A673 (cell line): ENCODE measurements at regions not wholly inside any gene's neighbourhood (a gene's known extent, or its start where the extent isn't known, plus 50 kb on each side); places are given as distances from the start of the nearest gene placed in this dataset.

Experiments used
- EZH2 ChIP-seq: fragments of 200-600 bp; sonication (generic); IDR thresholded peaks from 2 replicates; pipeline ENCODE4 v1.6.1; 2017; ENCODE audit warnings: borderline replicate concordance, low read depth, mild to moderate bottlenecking, mixed read lengths, antibody characterized with exemption, low read length; ENCODE audit not compliant: poor library complexity, severe bottlenecking
- TF ChIP-seq, protein P1 (sequence below): fragments of 300-800, 200-600 bp; sonication (generic); conservative IDR thresholded peaks from 2 replicates; pipeline ENCODE4 v1.5.1; 2017; ENCODE audit warnings: low read depth, mild to moderate bottlenecking, antibody characterized with exemption, low read length, moderate library complexity, mixed read lengths

DNA sequence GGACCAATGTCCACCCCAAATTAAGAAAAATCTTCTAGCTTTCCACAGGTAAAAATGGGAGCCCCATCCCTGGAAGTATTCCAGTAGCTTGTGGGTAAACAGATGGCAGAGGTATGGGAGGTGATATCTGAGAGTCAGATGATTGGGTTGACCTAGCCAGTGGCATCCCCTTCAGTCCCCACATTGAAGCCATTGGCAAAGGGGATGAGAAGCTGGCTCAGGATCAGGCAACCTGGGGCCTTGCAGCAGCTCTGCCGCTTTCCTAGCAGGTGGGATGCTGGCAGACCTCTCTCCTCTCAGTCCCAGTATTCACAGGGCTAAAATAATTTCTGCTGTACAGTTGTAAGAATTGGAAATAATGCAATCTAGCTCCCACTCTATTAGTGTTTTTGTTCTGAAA, 108.9 kb upstream of the KCNG1 start:
- TF ChIP-seq, protein P1, sequence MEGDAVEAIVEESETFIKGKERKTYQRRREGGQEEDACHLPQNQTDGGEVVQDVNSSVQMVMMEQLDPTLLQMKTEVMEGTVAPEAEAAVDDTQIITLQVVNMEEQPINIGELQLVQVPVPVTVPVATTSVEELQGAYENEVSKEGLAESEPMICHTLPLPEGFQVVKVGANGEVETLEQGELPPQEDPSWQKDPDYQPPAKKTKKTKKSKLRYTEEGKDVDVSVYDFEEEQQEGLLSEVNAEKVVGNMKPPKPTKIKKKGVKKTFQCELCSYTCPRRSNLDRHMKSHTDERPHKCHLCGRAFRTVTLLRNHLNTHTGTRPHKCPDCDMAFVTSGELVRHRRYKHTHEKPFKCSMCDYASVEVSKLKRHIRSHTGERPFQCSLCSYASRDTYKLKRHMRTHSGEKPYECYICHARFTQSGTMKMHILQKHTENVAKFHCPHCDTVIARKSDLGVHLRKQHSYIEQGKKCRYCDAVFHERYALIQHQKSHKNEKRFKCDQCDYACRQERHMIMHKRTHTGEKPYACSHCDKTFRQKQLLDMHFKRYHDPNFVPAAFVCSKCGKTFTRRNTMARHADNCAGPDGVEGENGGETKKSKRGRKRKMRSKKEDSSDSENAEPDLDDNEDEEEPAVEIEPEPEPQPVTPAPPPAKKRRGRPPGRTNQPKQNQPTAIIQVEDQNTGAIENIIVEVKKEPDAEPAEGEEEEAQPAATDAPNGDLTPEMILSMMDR: no peak
- TF ChIP-seq EZH2: no peak
